ENCODE measurements at regions not wholly inside any gene's neighbourhood (a gene's known extent, or its start where the extent isn't known, plus 50 kb on each side); places are given as distances from the start of the nearest gene placed in this dataset.
A peak's percentile ranks its signal among the peaks of the same experiment; 100 is the strongest.
"Not testable (repeated sequence)": the region's sequence is repeated elsewhere in the genome, so short reads cannot be mapped to it uniquely, and the experiment has no call there.

GRCh38 chr12:22115711-22116110 is 69.7 kb downstream of the CMAS start:
- DNase-seq (ENCODE audit: low read depth in 2 of 2) = no peak

- no peak for DNase-seq (ENCODE audit: low read depth in 2 of 2)
Observed at GRCh38 chr12:22116376-22116775, 70.4 kb downstream of the CMAS start.

GRCh38 chr12:22117563-22118237 is 71.7 kb downstream of the CMAS start:
- no peak for DNase-seq (ENCODE audit: low read depth in 2 of 2)

GRCh38 chr12:22118238-22118790 is 72.3 kb downstream of the CMAS start:
- DNase-seq (ENCODE audit: low read depth in 2 of 2) = no peak

- peak in 1 of 2 donors; percentile 3 for DNase-seq (ENCODE audit: low read depth in 2 of 2)
Observed at GRCh38 chr12:22121224-22121623, 75.2 kb downstream of the CMAS start.

- DNase-seq (ENCODE audit: low read depth in 2 of 2) = no peak
Observed at GRCh38 chr12:22122359-22122758, 76.3 kb downstream of the CMAS start.

- DNase-seq (ENCODE audit: low read depth in 2 of 2) = no peak
Observed at GRCh38 chr12:22124987-22125386, 79.0 kb downstream of the CMAS start.

- not testable (repeated sequence) for DNase-seq (ENCODE audit: low read depth in 2 of 2)
Observed at GRCh38 chr12:22126101-22126500, 80.1 kb downstream of the CMAS start.

GRCh38 chr12:22126758-22127157 is 80.7 kb downstream of the CMAS start:
- DNase-seq (ENCODE audit: low read depth in 2 of 2) = no peak

- DNase-seq (ENCODE audit: low read depth in 2 of 2) = no peak
Observed at GRCh38 chr12:22130671-22131070, 84.7 kb downstream of the CMAS start.

- DNase-seq (ENCODE audit: low read depth in 2 of 2) = not testable (repeated sequence)
Observed at GRCh38 chr12:22136604-22137117, 90.6 kb downstream of the CMAS start.
